ENCODE measurements at regions not wholly inside any gene's neighbourhood (a gene's known extent, or its start where the extent isn't known, plus 50 kb on each side); places are given as distances from the start of the nearest gene placed in this dataset.

DNA sequence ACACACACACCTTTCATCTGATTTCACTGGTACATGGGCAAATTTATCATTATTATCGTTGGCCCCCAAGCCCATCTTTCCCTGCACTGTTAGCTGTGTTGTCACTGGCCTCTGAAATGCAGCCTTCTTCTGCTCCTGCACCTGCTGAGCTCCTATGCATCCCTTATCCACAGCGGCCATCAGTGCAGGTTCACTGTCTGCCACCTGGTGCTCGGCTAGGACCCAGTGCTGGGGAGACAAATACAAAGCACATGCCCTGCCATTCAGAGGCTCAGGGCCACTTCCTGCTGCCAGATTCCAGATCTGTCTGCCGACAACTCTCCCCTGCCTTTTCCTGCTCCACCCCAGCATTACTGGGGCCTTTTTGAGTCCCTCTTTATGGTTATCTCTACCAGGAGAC, 1205.4 kb downstream of the TBC1D22A start:
- TF ChIP-seq GATA2 (IDR thresholded peaks at IDR 0.05; ENCODE audit: low read depth, low read length) = no peak
- no peak for TF ChIP-seq GATA3 (IDR thresholded peaks at IDR 0.05; ENCODE audit: low read depth, low read length)

- TF ChIP-seq GATA2 (IDR thresholded peaks at IDR 0.05; ENCODE audit: low read depth, low read length) (no peak), GATA3 (IDR thresholded peaks at IDR 0.05; ENCODE audit: low read depth, low read length) (no peak)
These were observed 1203.9 kb downstream of the TBC1D22A start for GRCh38 chr22:47966316-47966715.

DNA sequence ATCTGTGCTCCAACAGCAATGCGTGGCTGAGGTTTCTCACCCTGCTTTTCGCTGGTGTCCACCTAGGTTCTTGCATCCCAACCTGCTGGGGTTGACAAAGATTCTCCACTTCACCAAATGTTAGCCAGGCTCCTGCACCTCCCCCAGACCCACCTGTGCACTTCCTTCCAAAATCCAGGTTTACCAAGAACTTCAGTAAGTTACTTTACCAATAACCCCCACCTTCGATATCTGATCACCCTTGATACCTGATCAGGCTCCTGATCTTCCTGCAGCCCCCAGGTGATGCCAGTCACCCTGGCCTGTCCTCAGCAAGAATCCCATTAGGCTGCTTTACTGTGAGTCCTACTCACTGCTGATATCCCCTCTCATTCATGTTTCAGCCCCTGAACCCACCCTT, 1203.4 kb downstream of the TBC1D22A start:
- no peak for TF ChIP-seq GATA3 (IDR thresholded peaks at IDR 0.05; ENCODE audit: low read depth, low read length)
- no peak for TF ChIP-seq GATA2 (IDR thresholded peaks at IDR 0.05; ENCODE audit: low read depth, low read length)

DNA sequence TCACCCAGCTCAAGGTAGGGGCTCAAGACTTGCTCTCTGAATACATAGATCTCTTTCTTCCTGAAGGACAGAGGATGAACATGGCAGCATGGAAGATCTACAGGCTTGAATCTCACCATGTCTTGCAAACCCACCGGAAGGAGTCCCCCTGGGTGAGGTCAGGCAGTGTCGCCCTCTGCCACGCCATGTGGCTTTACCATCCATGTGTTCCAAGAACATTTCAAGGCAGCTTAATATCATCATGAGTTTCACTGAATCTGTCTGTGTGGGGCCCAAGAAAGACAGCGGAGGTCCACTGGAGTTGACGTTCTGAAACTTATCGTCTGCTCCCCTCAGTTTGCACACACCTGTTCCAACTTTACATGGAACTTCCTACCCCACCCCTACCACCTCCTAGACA, 1202.6 kb downstream of the TBC1D22A start:
- TF ChIP-seq GATA3 (IDR thresholded peaks at IDR 0.05; ENCODE audit: low read depth, low read length) = no peak
- no peak for TF ChIP-seq GATA2 (IDR thresholded peaks at IDR 0.05; ENCODE audit: low read depth, low read length)

- TF ChIP-seq GATA3 (IDR thresholded peaks at IDR 0.05; ENCODE audit: low read depth, low read length) (no peak), GATA2 (IDR thresholded peaks at IDR 0.05; ENCODE audit: low read depth, low read length) (no peak)
These were observed 1201.2 kb downstream of the TBC1D22A start for GRCh38 chr22:47963660-47964059.

- no peak for TF ChIP-seq GATA2 (IDR thresholded peaks at IDR 0.05; ENCODE audit: low read depth, low read length)
- TF ChIP-seq GATA3 (IDR thresholded peaks at IDR 0.05; ENCODE audit: low read depth, low read length) = no peak
These were observed 1195.2 kb downstream of the TBC1D22A start for GRCh38 chr22:47957649-47958048.

DNA sequence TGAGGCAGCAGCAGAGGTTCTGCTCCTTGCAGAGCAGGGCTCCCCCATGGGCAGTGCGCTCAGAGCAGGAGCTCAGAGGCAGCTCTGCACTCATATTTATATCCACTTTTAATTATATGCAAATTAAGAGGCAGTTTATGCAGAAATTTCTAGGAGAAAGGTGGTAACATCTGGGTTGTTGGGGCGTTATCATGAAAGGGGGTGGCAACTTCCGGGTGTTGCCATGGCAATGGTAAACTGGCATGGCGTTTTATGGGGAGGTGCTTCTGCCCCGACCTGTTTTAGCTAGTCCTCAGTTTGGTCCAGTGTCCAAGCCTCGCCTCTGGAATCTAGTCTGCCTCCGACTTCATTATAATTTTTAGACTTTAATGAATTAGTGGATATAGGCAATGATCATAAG, 1191.7 kb downstream of the TBC1D22A start:
- no peak for TF ChIP-seq GATA2 (IDR thresholded peaks at IDR 0.05; ENCODE audit: low read depth, low read length)
- TF ChIP-seq GATA3 (IDR thresholded peaks at IDR 0.05; ENCODE audit: low read depth, low read length) = no peak

GRCh38 chr22:47944941-47945340, 1182.5 kb downstream of the TBC1D22A start:
- no peak for TF ChIP-seq GATA3 (IDR thresholded peaks at IDR 0.05; ENCODE audit: low read depth, low read length)
- TF ChIP-seq GATA2 (IDR thresholded peaks at IDR 0.05; ENCODE audit: low read depth, low read length) = no peak

DNA sequence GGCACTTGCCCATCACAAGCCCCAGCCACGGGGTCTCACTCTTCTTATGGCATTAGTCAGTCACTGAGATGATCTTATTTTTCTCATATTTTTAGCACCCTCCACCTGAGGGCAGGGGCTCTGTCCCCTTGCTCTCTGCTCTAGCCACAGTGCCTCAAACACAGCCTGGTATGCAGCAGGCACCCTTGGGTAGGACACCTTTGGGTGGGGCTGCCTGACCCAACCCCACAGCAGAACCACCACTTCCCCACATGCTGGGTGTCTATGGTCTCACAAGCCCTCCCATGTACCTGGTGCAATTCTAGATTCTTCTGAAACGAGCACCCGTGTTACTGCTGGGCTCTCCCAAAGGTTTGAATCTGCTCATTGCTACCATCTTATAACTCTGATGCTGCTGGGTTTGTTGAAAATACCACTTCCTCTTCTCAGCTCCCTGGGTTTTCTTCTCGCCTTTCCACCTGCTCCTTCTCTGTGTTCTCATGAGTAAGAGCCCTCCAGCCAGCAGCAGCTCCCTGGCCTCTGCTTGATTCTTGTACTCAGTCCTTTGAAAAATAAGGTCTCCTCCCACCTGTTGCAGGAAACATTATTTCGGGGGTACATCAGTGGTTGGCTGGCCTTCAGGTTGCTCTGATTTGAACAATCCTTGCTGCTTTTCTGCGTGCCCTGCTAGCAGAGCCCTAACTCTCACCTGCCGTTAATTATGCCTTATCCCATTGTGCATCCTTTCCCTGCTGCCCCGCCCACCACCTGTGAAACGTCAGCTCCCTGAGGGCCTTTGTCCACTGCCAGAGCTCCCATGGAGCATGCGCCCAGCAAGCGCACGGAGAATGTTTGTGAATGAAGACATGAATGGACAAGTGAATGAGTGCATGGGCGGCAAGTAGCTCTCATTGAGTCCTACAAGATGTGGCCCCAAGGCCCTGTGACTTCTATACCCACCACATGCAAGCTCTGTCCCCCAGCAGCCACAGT, 1181.6 kb downstream of the TBC1D22A start:
- TF ChIP-seq GATA3 (IDR thresholded peaks at IDR 0.05; ENCODE audit: low read depth, low read length) (no peak), GATA2 (IDR thresholded peaks at IDR 0.05; ENCODE audit: low read depth, low read length) (no peak)

- TF ChIP-seq GATA2 (IDR thresholded peaks at IDR 0.05; ENCODE audit: low read depth, low read length) (no peak), GATA3 (IDR thresholded peaks at IDR 0.05; ENCODE audit: low read depth, low read length) (no peak)
These were observed 1177.8 kb downstream of the TBC1D22A start for GRCh38 chr22:47940211-47940610.

DNA sequence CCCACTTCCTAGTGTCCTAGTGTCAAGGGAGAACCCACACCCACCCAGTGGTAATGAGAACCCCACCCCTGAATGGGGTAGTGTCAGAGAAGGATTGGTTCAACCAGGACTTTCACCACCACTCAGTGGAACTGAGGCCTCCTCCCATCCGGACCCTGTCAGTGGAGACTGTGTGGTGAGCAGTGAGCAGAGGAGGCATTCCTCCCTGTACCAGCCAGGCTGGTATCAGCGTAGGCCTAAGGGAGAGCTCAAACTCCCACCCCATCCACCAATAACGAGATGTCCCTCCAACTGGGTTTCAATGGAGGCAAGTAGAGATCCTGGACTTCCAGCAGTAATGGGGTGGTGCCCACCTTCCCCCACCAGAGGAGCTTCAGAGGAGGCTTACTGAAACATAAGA, 1171.4 kb downstream of the TBC1D22A start:
- TF ChIP-seq GATA2 (IDR thresholded peaks at IDR 0.05; ENCODE audit: low read depth, low read length) (no peak), GATA3 (IDR thresholded peaks at IDR 0.05; ENCODE audit: low read depth, low read length) (no peak)

GRCh38 chr22:47933226-47933625, 1170.8 kb downstream of the TBC1D22A start:
- TF ChIP-seq GATA3 (IDR thresholded peaks at IDR 0.05; ENCODE audit: low read depth, low read length) (no peak), GATA2 (IDR thresholded peaks at IDR 0.05; ENCODE audit: low read depth, low read length) (no peak)

- TF ChIP-seq GATA2 (IDR thresholded peaks at IDR 0.05; ENCODE audit: low read depth, low read length) (no peak), GATA3 (IDR thresholded peaks at IDR 0.05; ENCODE audit: low read depth, low read length) (no peak)
These were observed 1167.3 kb downstream of the TBC1D22A start for GRCh38 chr22:47929646-47930185.

- no peak for TF ChIP-seq GATA2 (IDR thresholded peaks at IDR 0.05; ENCODE audit: low read depth, low read length)
- TF ChIP-seq GATA3 (IDR thresholded peaks at IDR 0.05; ENCODE audit: low read depth, low read length) = no peak
These were observed 1166.6 kb downstream of the TBC1D22A start for GRCh38 chr22:47929073-47929472.

DNA sequence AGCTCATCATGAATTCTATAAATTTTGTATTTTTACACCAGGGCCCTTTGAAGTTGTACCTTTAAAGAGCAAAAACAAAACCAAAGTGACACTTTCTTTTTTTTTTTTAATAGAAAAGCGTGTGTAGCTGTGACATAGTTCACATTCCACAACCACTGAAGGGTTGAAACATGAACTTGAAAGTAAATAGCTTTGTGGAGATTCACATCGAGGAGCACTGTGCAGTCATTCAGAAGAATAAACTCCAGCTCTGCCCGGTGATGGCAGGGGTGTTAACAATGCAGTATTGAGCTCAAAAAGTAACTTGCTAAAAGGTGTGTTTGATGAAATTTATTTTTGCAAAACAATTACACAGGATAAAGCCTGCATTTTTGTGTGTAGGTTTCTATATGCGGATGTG, 1166.2 kb downstream of the TBC1D22A start:
- no peak for TF ChIP-seq GATA3 (IDR thresholded peaks at IDR 0.05; ENCODE audit: low read depth, low read length)
- no peak for TF ChIP-seq GATA2 (IDR thresholded peaks at IDR 0.05; ENCODE audit: low read depth, low read length)
